ENCODE measurements at regions not wholly inside any gene's neighbourhood (a gene's known extent, or its start where the extent isn't known, plus 50 kb on each side); places are given as distances from the start of the nearest gene placed in this dataset.

- no peaks in the 10 kb centered on the region for H4K20me1 ChIP-seq (ENCODE audit: insufficient read depth, low read length, poor library complexity, severe bottlenecking)
- H3K9ac ChIP-seq (ENCODE audit: low read depth, low read length, poor library complexity, severe bottlenecking) = no peak overlapping the region
- no peak overlapping the region for H3K4me2 ChIP-seq (ENCODE audit: low read depth, low read length, poor library complexity, severe bottlenecking)
- no peaks in the 10 kb centered on the region for H3K9me3 ChIP-seq (ENCODE audit: insufficient read depth, low read depth, low read length)
- H3K4me3 ChIP-seq (ENCODE audit: low read length, poor library complexity, severe bottlenecking) = no peak overlapping the region
- H3K9me2 ChIP-seq (replicated peaks; ENCODE audit: low read depth, low read length) = no peaks in the 10 kb centered on the region
- H3K4me1 ChIP-seq (ENCODE audit: insufficient read depth, low read length, poor library complexity, severe bottlenecking) = no peaks in the 10 kb centered on the region
- no peaks in the 10 kb centered on the region for H3K36me3 ChIP-seq (ENCODE audit: insufficient read depth, low read length)
- no peaks in the 10 kb centered on the region for H3K27me3 ChIP-seq (ENCODE audit: insufficient read depth, low read length, poor library complexity, severe bottlenecking)
- H3F3A ChIP-seq (ENCODE audit: low read depth) = no peaks in the 10 kb centered on the region
- H2AFZ ChIP-seq (ENCODE audit: low read length) = no peak overlapping the region
- H3K79me2 ChIP-seq (ENCODE audit: insufficient read depth, low read length) = no peaks in the 10 kb centered on the region
- no peak for TF ChIP-seq EZH2phosphoT487 (IDR thresholded peaks at IDR 0.05; ENCODE audit: borderline replicate concordance)
- no peak for TF ChIP-seq CTCF (conservative IDR thresholded peaks at IDR 0.05; ENCODE audit: low read length)
Observed at GRCh38 chrX:1833656-1834360, 218.9 kb downstream of the ASMT start.

- no peaks in the 10 kb centered on the region for H4K20me1 ChIP-seq (ENCODE audit: insufficient read depth, low read length, poor library complexity, severe bottlenecking)
- no peaks in the 10 kb centered on the region for H3K9me2 ChIP-seq (replicated peaks; ENCODE audit: low read depth, low read length)
- TF ChIP-seq CTCF (conservative IDR thresholded peaks at IDR 0.05; ENCODE audit: low read length) = no peak
- TF ChIP-seq EZH2phosphoT487 (IDR thresholded peaks at IDR 0.05; ENCODE audit: borderline replicate concordance) = no peak
- no peaks in the 10 kb centered on the region for H3K36me3 ChIP-seq (ENCODE audit: insufficient read depth, low read length)
- no peaks in the 10 kb centered on the region for H3F3A ChIP-seq (ENCODE audit: low read depth)
- no peak overlapping the region for H3K4me2 ChIP-seq (ENCODE audit: low read depth, low read length, poor library complexity, severe bottlenecking)
- no peaks in the 10 kb centered on the region for H3K27me3 ChIP-seq (ENCODE audit: insufficient read depth, low read length, poor library complexity, severe bottlenecking)
- H2AFZ ChIP-seq (ENCODE audit: low read length) = no peak overlapping the region
- H3K79me2 ChIP-seq (ENCODE audit: insufficient read depth, low read length) = no peaks in the 10 kb centered on the region
- H3K4me1 ChIP-seq (ENCODE audit: insufficient read depth, low read length, poor library complexity, severe bottlenecking) = no peaks in the 10 kb centered on the region
- no peak overlapping the region for H3K9ac ChIP-seq (ENCODE audit: low read depth, low read length, poor library complexity, severe bottlenecking)
- H3K9me3 ChIP-seq (ENCODE audit: insufficient read depth, low read depth, low read length) = no peaks in the 10 kb centered on the region
- H3K4me3 ChIP-seq (ENCODE audit: low read length, poor library complexity, severe bottlenecking) = no peak overlapping the region
Observed at GRCh38 chrX:1835056-1835455, 220.2 kb downstream of the ASMT start.

- no peak overlapping the region for H2AFZ ChIP-seq (ENCODE audit: low read length)
- no peaks in the 10 kb centered on the region for H4K20me1 ChIP-seq (ENCODE audit: insufficient read depth, low read length, poor library complexity, severe bottlenecking)
- H3K9ac ChIP-seq (ENCODE audit: low read depth, low read length, poor library complexity, severe bottlenecking) = no peak overlapping the region
- no peaks in the 10 kb centered on the region for H3K27me3 ChIP-seq (ENCODE audit: insufficient read depth, low read length, poor library complexity, severe bottlenecking)
- no peaks in the 10 kb centered on the region for H3F3A ChIP-seq (ENCODE audit: low read depth)
- TF ChIP-seq EZH2phosphoT487 (IDR thresholded peaks at IDR 0.05; ENCODE audit: borderline replicate concordance) (no peak), CTCF (conservative IDR thresholded peaks at IDR 0.05; ENCODE audit: low read length) (no peak)
- H3K4me1 ChIP-seq (ENCODE audit: insufficient read depth, low read length, poor library complexity, severe bottlenecking) = no peaks in the 10 kb centered on the region
- no peaks in the 10 kb centered on the region for H3K79me2 ChIP-seq (ENCODE audit: insufficient read depth, low read length)
- no peaks in the 10 kb centered on the region for H3K36me3 ChIP-seq (ENCODE audit: insufficient read depth, low read length)
- H3K9me3 ChIP-seq (ENCODE audit: insufficient read depth, low read depth, low read length) = no peaks in the 10 kb centered on the region
- H3K4me2 ChIP-seq (ENCODE audit: low read depth, low read length, poor library complexity, severe bottlenecking) = no peak overlapping the region
- H3K4me3 ChIP-seq (ENCODE audit: low read length, poor library complexity, severe bottlenecking) = no peak overlapping the region
- no peaks in the 10 kb centered on the region for H3K9me2 ChIP-seq (replicated peaks; ENCODE audit: low read depth, low read length)
Observed at GRCh38 chrX:1836683-1837082, 221.8 kb downstream of the ASMT start.

All from Loucy (cell line).